ENCODE measurements at regions not wholly inside any gene's neighbourhood (a gene's known extent, or its start where the extent isn't known, plus 50 kb on each side); places are given as distances from the start of the nearest gene placed in this dataset.

GRCh38 chr21:23452384-23453083, 2154.7 kb downstream of the MRPL39 start:
- Histone ChIP-seq H3K4me3 (ENCODE audit: low read depth, low read length) (peak overlapping the region; percentile 55), H3K4me1 (peaks cover 3% of the 10 kb centered on the region; the same call in 1 of the 2 replicates), H3K27me3 (no peaks in the 10 kb centered on the region), H3K36me3 (no peaks in the 10 kb centered on the region), H3K9me3 (no peaks in the 10 kb centered on the region)
- DNase-seq = peak; percentile 94
- TF ChIP-seq CTCF (IDR thresholded peaks at IDR 0.05; ENCODE audit: low read depth, low read length) = peak; percentile 93

DNA sequence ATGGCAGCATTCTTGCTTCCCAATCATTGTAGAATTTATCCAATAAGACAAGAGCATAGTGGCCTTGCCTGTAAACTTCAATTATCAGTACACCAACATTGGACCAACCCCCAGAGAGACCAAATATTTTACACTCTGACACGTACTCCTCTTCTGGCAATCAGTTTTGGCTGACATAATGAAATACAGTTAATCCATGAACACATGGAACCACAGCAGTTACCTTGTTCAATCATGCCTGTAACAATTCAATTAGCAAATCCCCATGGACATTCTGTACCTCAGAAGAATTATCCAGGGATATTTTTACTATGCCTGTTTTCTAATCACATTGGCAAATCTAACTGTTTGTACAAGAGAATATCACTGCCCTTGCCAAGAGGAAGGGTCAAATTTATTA, 2162.0 kb downstream of the MRPL39 start:
- no peak for TF ChIP-seq CTCF (IDR thresholded peaks at IDR 0.05; ENCODE audit: low read depth, low read length)
- Histone ChIP-seq H3K9me3 (no peaks in the 10 kb centered on the region), H3K4me3 (ENCODE audit: low read depth, low read length) (no peak overlapping the region), H3K27me3 (no peaks in the 10 kb centered on the region), H3K36me3 (no peaks in the 10 kb centered on the region), H3K4me1 (peaks cover 12% of the 10 kb centered on the region)
- DNase-seq = no peak

DNA sequence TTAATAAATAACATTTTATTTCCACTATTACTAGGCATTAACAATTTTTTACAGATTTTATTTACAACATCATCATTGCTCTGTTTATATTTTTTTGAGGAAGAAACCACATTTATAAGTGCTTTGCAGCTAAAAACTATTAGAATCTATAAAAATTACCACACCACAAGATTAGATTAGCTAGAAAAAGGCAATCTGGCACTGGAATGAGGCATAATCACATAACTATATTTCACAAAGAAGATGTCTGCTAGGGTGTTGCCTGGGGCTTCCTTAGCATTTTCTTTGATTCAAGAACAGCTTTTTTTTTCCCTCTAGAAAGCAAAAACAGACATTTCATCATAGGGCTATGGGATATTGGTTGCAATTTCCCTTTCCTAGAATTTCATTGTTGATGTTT, 2169.2 kb downstream of the MRPL39 start:
- no peak for DNase-seq
- no peaks in the 10 kb centered on the region for H3K9me3 ChIP-seq

GRCh38 chr21:23402929-23403520, 2204.3 kb downstream of the MRPL39 start:
- DNase-seq = no peak
- TF ChIP-seq CTCF (IDR thresholded peaks at IDR 0.05; ENCODE audit: low read depth, low read length) = no peak

More for the DNA sequence above, 2169.2 kb downstream of the MRPL39 start:
- H3K4me3 ChIP-seq (ENCODE audit: low read depth, low read length) = no peak overlapping the region
- H3K27me3 ChIP-seq = no peaks in the 10 kb centered on the region
- peaks cover 11% of the 10 kb centered on the region for H3K4me1 ChIP-seq
- H3K36me3 ChIP-seq = no peaks in the 10 kb centered on the region
- no peak for TF ChIP-seq CTCF (IDR thresholded peaks at IDR 0.05; ENCODE audit: low read depth, low read length)

DNA sequence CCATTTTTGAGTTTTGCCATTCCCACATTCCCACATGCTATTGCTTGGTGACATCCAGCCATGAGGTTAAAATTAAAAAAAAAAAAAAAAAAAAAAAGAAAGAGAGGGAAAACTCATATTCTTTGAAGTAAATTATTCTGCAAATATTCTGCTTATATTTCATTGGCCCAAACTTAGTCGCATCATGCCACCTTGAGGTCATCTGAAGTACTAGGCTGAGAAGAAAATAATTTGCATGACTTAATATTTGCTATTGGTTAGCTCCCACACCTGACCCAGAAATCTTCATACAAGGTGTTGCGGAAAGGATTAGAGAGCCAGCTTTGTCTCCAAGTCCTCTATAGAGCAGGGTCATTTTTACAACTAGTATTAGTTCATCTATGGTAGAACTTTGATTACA, 2206.0 kb downstream of the MRPL39 start:
- Histone ChIP-seq H3K4me1 (peaks cover 22% of the 10 kb centered on the region), H3K4me3 (ENCODE audit: low read depth, low read length) (no peak overlapping the region), H3K9me3 (no peaks in the 10 kb centered on the region), H3K36me3 (no peaks in the 10 kb centered on the region), H3K27me3 (no peaks in the 10 kb centered on the region)
- DNase-seq = peak; percentile 24
- peak; percentile 55 for TF ChIP-seq CTCF (IDR thresholded peaks at IDR 0.05; ENCODE audit: low read depth, low read length)

More at GRCh38 chr21:23402929-23403520, 2204.3 kb downstream of the MRPL39 start:
- peaks cover 22% of the 10 kb centered on the region for H3K4me1 ChIP-seq
- H3K36me3 ChIP-seq = no peaks in the 10 kb centered on the region
- no peaks in the 10 kb centered on the region for H3K9me3 ChIP-seq
- H3K4me3 ChIP-seq (ENCODE audit: low read depth, low read length) = peak overlapping the region; percentile 0; the same call in 1 of the 2 replicates
- no peaks in the 10 kb centered on the region for H3K27me3 ChIP-seq

- no peak for DNase-seq
- no peaks in the 10 kb centered on the region for H3K27me3 ChIP-seq
- no peaks in the 10 kb centered on the region for H3K36me3 ChIP-seq
- no peak for TF ChIP-seq CTCF (IDR thresholded peaks at IDR 0.05; ENCODE audit: low read depth, low read length)
- H3K9me3 ChIP-seq = no peaks in the 10 kb centered on the region
- H3K4me1 ChIP-seq = peaks cover 21% of the 10 kb centered on the region
- no peak overlapping the region for H3K4me3 ChIP-seq (ENCODE audit: low read depth, low read length)
Observed at GRCh38 chr21:23398726-23399125, 2208.6 kb downstream of the MRPL39 start.
